ENCODE measurements at regions not wholly inside any gene's neighbourhood (a gene's known extent, or its start where the extent isn't known, plus 50 kb on each side); places are given as distances from the start of the nearest gene placed in this dataset.

GRCh38 chr4:125539691-125540090, 224.9 kb downstream of the FAT4 start:
- Mint-ChIP-seq H3K27me3 (no peaks in the 10 kb centered on the region), H3K4me1 (no peaks in the 10 kb centered on the region), H3K9me3 (ENCODE audit: insufficient read depth) (peaks cover 2% of the 10 kb centered on the region), H3K4me3 (no peak overlapping the region), H3K27ac (no peak overlapping the region)
- ChIA-PET POLR2A (no interaction called here), CTCF (no interaction called here)
- TF ChIP-seq EZH2 (IDR thresholded peaks at IDR 0.05; ENCODE audit: borderline replicate concordance, insufficient read depth, low read depth, low read length, poor library complexity, severe bottlenecking) = no peak
- TF ChIP-seq, protein P1, sequence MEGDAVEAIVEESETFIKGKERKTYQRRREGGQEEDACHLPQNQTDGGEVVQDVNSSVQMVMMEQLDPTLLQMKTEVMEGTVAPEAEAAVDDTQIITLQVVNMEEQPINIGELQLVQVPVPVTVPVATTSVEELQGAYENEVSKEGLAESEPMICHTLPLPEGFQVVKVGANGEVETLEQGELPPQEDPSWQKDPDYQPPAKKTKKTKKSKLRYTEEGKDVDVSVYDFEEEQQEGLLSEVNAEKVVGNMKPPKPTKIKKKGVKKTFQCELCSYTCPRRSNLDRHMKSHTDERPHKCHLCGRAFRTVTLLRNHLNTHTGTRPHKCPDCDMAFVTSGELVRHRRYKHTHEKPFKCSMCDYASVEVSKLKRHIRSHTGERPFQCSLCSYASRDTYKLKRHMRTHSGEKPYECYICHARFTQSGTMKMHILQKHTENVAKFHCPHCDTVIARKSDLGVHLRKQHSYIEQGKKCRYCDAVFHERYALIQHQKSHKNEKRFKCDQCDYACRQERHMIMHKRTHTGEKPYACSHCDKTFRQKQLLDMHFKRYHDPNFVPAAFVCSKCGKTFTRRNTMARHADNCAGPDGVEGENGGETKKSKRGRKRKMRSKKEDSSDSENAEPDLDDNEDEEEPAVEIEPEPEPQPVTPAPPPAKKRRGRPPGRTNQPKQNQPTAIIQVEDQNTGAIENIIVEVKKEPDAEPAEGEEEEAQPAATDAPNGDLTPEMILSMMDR (IDR thresholded peaks at IDR 0.05) = no peak
- intact Hi-C loops (cut with micrococcal nuclease) = no loop called here
- peaks cover 0 to 4% (median 1%) of the 10 kb centered on the region in 3 donors for H3K9me3 ChIP-seq (ENCODE audit: control extremely low read depth in 1 of 3, control insufficient read depth in 2 of 3, insufficient read depth in 1 of 3, low read length in 2 of 3)
- H3K79me2 ChIP-seq (ENCODE audit: control insufficient read depth, insufficient read depth, low read length) = no peaks in the 10 kb centered on the region
- no peak for ATAC-seq (ENCODE audit: low read depth)
- H3K27me3 ChIP-seq (replicated peaks in 1 of 4; ENCODE audit: control extremely low read depth in 1 of 4, control insufficient read depth in 3 of 4, insufficient read depth in 4 of 4, low read length in 3 of 4) = no peaks in the 10 kb centered on the region
- H2AFZ ChIP-seq (ENCODE audit: insufficient read depth, low read depth, low read length, poor library complexity, severe bottlenecking) = no peak overlapping the region
- no peak overlapping the region for H3K27ac ChIP-seq (ENCODE audit: low read length in 2 of 2)
- DNase-seq = no peak
- no peaks in the 10 kb centered on the region for H4K20me1 ChIP-seq (ENCODE audit: control insufficient read depth, insufficient read depth, low read length, poor library complexity, severe bottlenecking)
- no peak overlapping the region for H3K4me2 ChIP-seq (replicated peaks; ENCODE audit: low read depth, low read length, poor library complexity, severe bottlenecking)
- WGBS (ENCODE audit: insufficient coverage) = no CpG with 5 or more reads among the region's 2 CpGs
- no peaks in the 10 kb centered on the region for H3K36me3 ChIP-seq (replicated peaks in 1 of 2; ENCODE audit: control extremely low read depth in 1 of 2, control insufficient read depth in 1 of 2, extremely low read depth in 1 of 2, insufficient read depth in 2 of 2, low read length in 1 of 2)
- H3K9ac ChIP-seq (ENCODE audit: low read length) = no peak overlapping the region
- no peak overlapping the region for H3K4me3 ChIP-seq (ENCODE audit: control extremely low read depth in 1 of 5, extremely low read depth in 1 of 5, insufficient read depth in 1 of 5, low read depth in 2 of 5, low read length in 4 of 5)
- H3K4me1 ChIP-seq (ENCODE audit: control insufficient read depth in 2 of 2, insufficient read depth in 2 of 2, low read length in 2 of 2) = no peaks in the 10 kb centered on the region

DNA sequence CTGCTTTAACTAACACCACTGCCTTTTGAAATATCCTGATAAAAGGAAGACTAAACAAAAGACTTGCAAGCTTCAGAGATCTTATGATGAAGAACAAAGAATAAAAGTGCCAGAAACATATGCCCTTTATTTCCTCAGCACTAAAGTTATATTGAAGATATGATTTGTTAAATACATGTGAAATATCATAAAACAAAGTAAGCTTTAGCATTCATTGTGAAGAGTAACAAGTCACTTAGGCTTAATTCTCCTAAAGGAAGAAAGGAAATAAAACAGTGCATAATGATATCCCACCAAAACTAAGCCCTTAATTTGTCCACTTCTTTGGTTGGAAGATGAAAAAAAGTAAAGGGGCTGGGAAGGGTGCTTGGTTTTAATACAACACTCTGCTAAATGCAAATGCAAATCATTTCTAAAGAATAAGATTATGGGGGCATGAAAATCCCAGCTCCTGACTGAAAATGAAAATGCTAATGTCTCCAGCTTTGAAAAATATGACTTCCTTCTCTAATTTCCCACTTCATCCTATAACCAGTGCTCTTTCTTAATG, 227.2 kb downstream of the FAT4 start:
- Mint-ChIP-seq H3K4me3 (no peak overlapping the region), H3K27me3 (no peaks in the 10 kb centered on the region), H3K9me3 (ENCODE audit: insufficient read depth) (peaks cover 2% of the 10 kb centered on the region), H3K27ac (no peak overlapping the region), H3K4me1 (no peaks in the 10 kb centered on the region)
- ChIA-PET POLR2A (no interaction called here), CTCF (no interaction called here)
- peaks cover 1 to 5% (median 4%) of the 10 kb centered on the region in 3 donors for H3K9me3 ChIP-seq (ENCODE audit: control extremely low read depth in 1 of 3, control insufficient read depth in 2 of 3, insufficient read depth in 1 of 3, low read length in 2 of 3)
- no peak overlapping the region for H3K4me2 ChIP-seq (replicated peaks; ENCODE audit: low read depth, low read length, poor library complexity, severe bottlenecking)
- no peak for ATAC-seq (ENCODE audit: low read depth)
- no peaks in the 10 kb centered on the region for H3K36me3 ChIP-seq (replicated peaks in 1 of 2; ENCODE audit: control extremely low read depth in 1 of 2, control insufficient read depth in 1 of 2, extremely low read depth in 1 of 2, insufficient read depth in 2 of 2, low read length in 1 of 2)
- H3K79me2 ChIP-seq (ENCODE audit: control insufficient read depth, insufficient read depth, low read length) = no peaks in the 10 kb centered on the region
- TF ChIP-seq, protein P1 (IDR thresholded peaks at IDR 0.05) = no peak
- no peak for TF ChIP-seq EZH2 (IDR thresholded peaks at IDR 0.05; ENCODE audit: borderline replicate concordance, insufficient read depth, low read depth, low read length, poor library complexity, severe bottlenecking)
- no peak for DNase-seq
- intact Hi-C loops (cut with micrococcal nuclease) = no loop called here
- no peaks in the 10 kb centered on the region for H4K20me1 ChIP-seq (ENCODE audit: control insufficient read depth, insufficient read depth, low read length, poor library complexity, severe bottlenecking)
- H3K4me3 ChIP-seq (ENCODE audit: control extremely low read depth in 1 of 5, extremely low read depth in 1 of 5, insufficient read depth in 1 of 5, low read depth in 2 of 5, low read length in 4 of 5) = no peak overlapping the region
- H3K4me1 ChIP-seq (ENCODE audit: control insufficient read depth in 2 of 2, insufficient read depth in 2 of 2, low read length in 2 of 2) = no peaks in the 10 kb centered on the region
- no peaks in the 10 kb centered on the region for H3K27me3 ChIP-seq (replicated peaks in 1 of 4; ENCODE audit: control extremely low read depth in 1 of 4, control insufficient read depth in 3 of 4, insufficient read depth in 4 of 4, low read length in 3 of 4)
- H3K27ac ChIP-seq (ENCODE audit: low read length in 2 of 2) = no peak overlapping the region
- no peak overlapping the region for H3K9ac ChIP-seq (ENCODE audit: low read length)
- H2AFZ ChIP-seq (ENCODE audit: insufficient read depth, low read depth, low read length, poor library complexity, severe bottlenecking) = no peak overlapping the region

All from B cell (primary cell).